ENCODE measurements at regions not wholly inside any gene's neighbourhood (a gene's known extent, or its start where the extent isn't known, plus 50 kb on each side); places are given as distances from the start of the nearest gene placed in this dataset.

- no peak for TF ChIP-seq EZH2phosphoT487 (IDR thresholded peaks at IDR 0.05)
- no peak for TF ChIP-seq EZH2 (IDR thresholded peaks at IDR 0.05)
- no peak for TF ChIP-seq CTCF (IDR thresholded peaks at IDR 0.05)
- Histone ChIP-seq H4K20me1 (ENCODE audit: low read depth) (no peaks in the 10 kb centered on the region), H3K9ac (no peak overlapping the region), H3K27me3 (peaks cover 62% of the 10 kb centered on the region), H3K4me2 (no peak overlapping the region), H3K4me1 (no peaks in the 10 kb centered on the region), H3K27ac (no peak overlapping the region), H3K9me3 (ENCODE audit: low read depth) (no peaks in the 10 kb centered on the region), H3K4me3 (no peak overlapping the region), H3K79me2 (ENCODE audit: low read depth) (no peaks in the 10 kb centered on the region), H3F3A (ENCODE audit: low read depth) (no peaks in the 10 kb centered on the region), H2AFZ (replicated peaks) (no peak overlapping the region), H3K36me3 (no peaks in the 10 kb centered on the region)
- H3K4me3 Mint-ChIP-seq, result peak overlapping the region; percentile 87
- no peak overlapping the region for H3K27ac Mint-ChIP-seq
- H3K36me3 Mint-ChIP-seq, result no peaks in the 10 kb centered on the region
- H3K27me3 Mint-ChIP-seq (ENCODE audit: insufficient read depth, low read depth), result peaks cover 42% of the 10 kb centered on the region
- peaks cover 3% of the 10 kb centered on the region for H3K9me3 Mint-ChIP-seq
- DNase-seq (ENCODE audit: low spot score), result no peak
- peaks cover 27% of the 10 kb centered on the region for H3K4me1 Mint-ChIP-seq
These were observed 76.4 kb upstream of the ANO4 start for GRCh38 chr12:100718187-100718586.

- H3K27me3 ChIP-seq, result peaks cover 52% of the 10 kb centered on the region
- no peak for DNase-seq (ENCODE audit: low spot score)
- peaks cover 15% of the 10 kb centered on the region for H3F3A ChIP-seq (ENCODE audit: low read depth)
- H3K9me3 ChIP-seq (ENCODE audit: low read depth), result no peaks in the 10 kb centered on the region
- no peak overlapping the region for H3K4me3 Mint-ChIP-seq
- H3K27ac ChIP-seq, result no peak overlapping the region
- TF ChIP-seq EZH2phosphoT487 (IDR thresholded peaks at IDR 0.05) (no peak), CTCF (IDR thresholded peaks at IDR 0.05) (no peak), EZH2 (IDR thresholded peaks at IDR 0.05) (no peak)
- no peak overlapping the region for H3K4me2 ChIP-seq
- H3K9me3 Mint-ChIP-seq, result peaks cover 3% of the 10 kb centered on the region
- H3K27me3 Mint-ChIP-seq (ENCODE audit: insufficient read depth, low read depth), result peaks cover 37% of the 10 kb centered on the region
- H3K9ac ChIP-seq, result no peak overlapping the region
- no peak overlapping the region for H2AFZ ChIP-seq (replicated peaks)
- H3K36me3 ChIP-seq, result no peaks in the 10 kb centered on the region
- H3K4me1 ChIP-seq, result peaks cover 12% of the 10 kb centered on the region
- H3K79me2 ChIP-seq (ENCODE audit: low read depth), result no peaks in the 10 kb centered on the region
- H4K20me1 ChIP-seq (ENCODE audit: low read depth), result no peaks in the 10 kb centered on the region
- no peak overlapping the region for H3K27ac Mint-ChIP-seq
- H3K4me3 ChIP-seq, result no peak overlapping the region
- H3K36me3 Mint-ChIP-seq, result no peaks in the 10 kb centered on the region
- peaks cover 33% of the 10 kb centered on the region for H3K4me1 Mint-ChIP-seq
These were observed 74.4 kb upstream of the ANO4 start for GRCh38 chr12:100720016-100720654.

- no peak overlapping the region for H3K27ac ChIP-seq
- H2AFZ ChIP-seq (replicated peaks), result no peak overlapping the region
- no peaks in the 10 kb centered on the region for H3K36me3 Mint-ChIP-seq
- H3F3A ChIP-seq (ENCODE audit: low read depth), result peaks cover 15% of the 10 kb centered on the region
- H3K9ac ChIP-seq, result no peak overlapping the region
- TF ChIP-seq EZH2 (IDR thresholded peaks at IDR 0.05) (no peak), CTCF (IDR thresholded peaks at IDR 0.05) (no peak), EZH2phosphoT487 (IDR thresholded peaks at IDR 0.05) (no peak)
- H3K27me3 ChIP-seq, result peaks cover 41% of the 10 kb centered on the region
- DNase-seq (ENCODE audit: low spot score), result no peak
- H4K20me1 ChIP-seq (ENCODE audit: low read depth), result no peaks in the 10 kb centered on the region
- H3K9me3 Mint-ChIP-seq, result no peaks in the 10 kb centered on the region
- no peak overlapping the region for H3K4me3 ChIP-seq
- H3K27ac Mint-ChIP-seq, result no peak overlapping the region
- peaks cover 30% of the 10 kb centered on the region for H3K27me3 Mint-ChIP-seq (ENCODE audit: insufficient read depth, low read depth)
- no peaks in the 10 kb centered on the region for H3K36me3 ChIP-seq
- H3K4me1 ChIP-seq, result peaks cover 12% of the 10 kb centered on the region
- H3K79me2 ChIP-seq (ENCODE audit: low read depth), result no peaks in the 10 kb centered on the region
- H3K4me2 ChIP-seq, result no peak overlapping the region
- no peak overlapping the region for H3K4me3 Mint-ChIP-seq
- H3K4me1 Mint-ChIP-seq, result peaks cover 33% of the 10 kb centered on the region
- H3K9me3 ChIP-seq (ENCODE audit: low read depth), result no peaks in the 10 kb centered on the region
These were observed 73.4 kb upstream of the ANO4 start for GRCh38 chr12:100721169-100721568.

Measured in neural progenitor cell (in vitro differentiated cells).